ENCODE measurements at regions not wholly inside any gene's neighbourhood (a gene's known extent, or its start where the extent isn't known, plus 50 kb on each side); places are given as distances from the start of the nearest gene placed in this dataset.
"Not testable (repeated sequence)": the region's sequence is repeated elsewhere in the genome, so short reads cannot be mapped to it uniquely, and the experiment has no call there.

DNA sequence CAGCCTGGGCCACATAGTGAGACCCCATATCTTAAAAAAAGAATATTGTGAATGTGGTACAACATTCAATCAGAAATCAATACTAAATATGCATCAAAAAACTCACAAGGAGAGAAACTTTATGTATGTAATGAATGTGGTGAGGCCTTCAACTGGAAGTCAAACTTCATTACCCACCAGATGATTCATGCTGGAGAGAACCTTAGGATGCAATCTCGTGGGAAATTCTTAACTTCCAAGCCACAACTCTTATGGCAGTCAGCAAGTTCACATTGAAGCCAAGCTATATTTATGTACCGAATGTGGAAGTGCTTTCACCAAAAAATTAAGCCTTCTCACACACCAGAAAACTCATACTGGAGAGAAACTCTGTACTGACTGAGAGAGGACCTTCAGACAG is 84.5 kb upstream of the UXT start:
- ChIA-PET POLR2A (ENCODE audit: low non-redundant PET) (no interaction called here), CTCF (no interaction called here)
- H3K36me3 ChIP-seq (ENCODE audit: insufficient read depth, low read length, poor library complexity, severe bottlenecking): no peaks in the 10 kb centered on the region
- no peak overlapping the region for H3K27ac ChIP-seq (ENCODE audit: low read depth, low read length, poor library complexity, severe bottlenecking)
- no peak for DNase-seq (ENCODE audit: low spot score)
- no peaks in the 10 kb centered on the region for H3K27me3 ChIP-seq (replicated peaks; ENCODE audit: insufficient read depth, low read depth, low read length, poor library complexity)
- H3K9me3 ChIP-seq (ENCODE audit: low read depth, low read length, poor library complexity, severe bottlenecking): no peaks in the 10 kb centered on the region
- intact Hi-C loops (cut with micrococcal nuclease; ENCODE audit: unreplicated experiment): no loop called here
- peaks cover 4% of the 10 kb centered on the region for H3K4me1 ChIP-seq (ENCODE audit: insufficient read depth, low read length, poor library complexity, severe bottlenecking)
- TF ChIP-seq EZH2 (IDR thresholded peaks at IDR 0.05; ENCODE audit: borderline replicate concordance, low read depth, low read length, poor library complexity, severe bottlenecking): no peak
- TF ChIP-seq, protein P1, sequence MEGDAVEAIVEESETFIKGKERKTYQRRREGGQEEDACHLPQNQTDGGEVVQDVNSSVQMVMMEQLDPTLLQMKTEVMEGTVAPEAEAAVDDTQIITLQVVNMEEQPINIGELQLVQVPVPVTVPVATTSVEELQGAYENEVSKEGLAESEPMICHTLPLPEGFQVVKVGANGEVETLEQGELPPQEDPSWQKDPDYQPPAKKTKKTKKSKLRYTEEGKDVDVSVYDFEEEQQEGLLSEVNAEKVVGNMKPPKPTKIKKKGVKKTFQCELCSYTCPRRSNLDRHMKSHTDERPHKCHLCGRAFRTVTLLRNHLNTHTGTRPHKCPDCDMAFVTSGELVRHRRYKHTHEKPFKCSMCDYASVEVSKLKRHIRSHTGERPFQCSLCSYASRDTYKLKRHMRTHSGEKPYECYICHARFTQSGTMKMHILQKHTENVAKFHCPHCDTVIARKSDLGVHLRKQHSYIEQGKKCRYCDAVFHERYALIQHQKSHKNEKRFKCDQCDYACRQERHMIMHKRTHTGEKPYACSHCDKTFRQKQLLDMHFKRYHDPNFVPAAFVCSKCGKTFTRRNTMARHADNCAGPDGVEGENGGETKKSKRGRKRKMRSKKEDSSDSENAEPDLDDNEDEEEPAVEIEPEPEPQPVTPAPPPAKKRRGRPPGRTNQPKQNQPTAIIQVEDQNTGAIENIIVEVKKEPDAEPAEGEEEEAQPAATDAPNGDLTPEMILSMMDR (conservative IDR thresholded peaks at IDR 0.05; ENCODE audit: low read depth, low read length): no peak
- no TSS peak for BruUV-seq (replicated peaks)
- H3K4me3 ChIP-seq (ENCODE audit: low read depth, low read length, poor library complexity, severe bottlenecking): no peak overlapping the region

DNA sequence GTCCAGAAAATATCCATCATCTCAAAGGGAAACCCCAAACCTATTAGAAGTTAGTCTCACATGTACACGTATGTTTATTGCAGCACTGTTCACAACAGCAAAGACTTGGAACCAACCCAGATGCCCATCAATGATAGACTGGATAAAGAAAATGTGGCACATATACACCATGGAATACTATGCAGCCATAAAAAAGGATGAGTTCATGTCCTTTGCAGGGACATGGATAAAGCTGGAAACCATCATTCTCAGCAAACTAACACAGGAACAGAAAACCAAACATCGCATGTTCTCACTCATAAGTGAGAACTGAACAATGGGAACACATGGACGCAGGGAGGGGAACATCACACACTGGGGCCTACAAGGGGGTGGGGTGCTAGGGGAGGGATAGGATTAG is 79.9 kb upstream of the UXT start:
- CTCF ChIA-PET; H3K4me3 ChIP-seq (ENCODE audit: low read depth, low read length, poor library complexity, severe bottlenecking); POLR2A ChIA-PET (ENCODE audit: low non-redundant PET); H3K4me1 ChIP-seq (ENCODE audit: insufficient read depth, low read length, poor library complexity, severe bottlenecking); DNase-seq (ENCODE audit: low spot score); BruUV-seq (replicated peaks); H3K9me3 ChIP-seq (ENCODE audit: low read depth, low read length, poor library complexity, severe bottlenecking); H3K36me3 ChIP-seq (ENCODE audit: insufficient read depth, low read length, poor library complexity, severe bottlenecking); H3K27ac ChIP-seq (ENCODE audit: low read depth, low read length, poor library complexity, severe bottlenecking); H3K27me3 ChIP-seq (replicated peaks; ENCODE audit: insufficient read depth, low read depth, low read length, poor library complexity); intact Hi-C loops (cut with micrococcal nuclease; ENCODE audit: unreplicated experiment): not testable (repeated sequence)

DNA sequence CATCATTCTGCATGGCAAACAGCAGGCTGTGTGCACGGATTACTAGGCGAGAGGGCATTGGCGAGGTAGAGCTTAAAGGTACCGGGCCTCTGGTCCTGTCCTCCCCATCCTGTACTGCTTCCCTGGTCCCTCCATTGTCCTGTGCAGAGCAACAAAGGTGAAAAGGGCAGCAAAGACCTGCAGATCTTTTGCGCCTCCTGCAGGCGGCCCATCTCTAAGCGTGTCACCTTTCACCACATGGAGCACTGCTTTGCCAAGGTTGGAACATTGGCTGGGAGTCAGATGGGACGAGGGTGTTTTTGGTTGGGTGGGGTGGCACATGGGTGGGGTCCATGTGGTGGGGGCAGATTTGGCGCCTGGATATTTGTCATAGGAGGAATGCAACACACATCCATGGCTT is 64.7 kb upstream of the UXT start:
- no peak for DNase-seq (ENCODE audit: low spot score)
- BruUV-seq (replicated peaks): no TSS peak
- POLR2A ChIA-PET (ENCODE audit: low non-redundant PET): no interaction called here
- no peak for TF ChIP-seq EZH2 (IDR thresholded peaks at IDR 0.05; ENCODE audit: borderline replicate concordance, low read depth, low read length, poor library complexity, severe bottlenecking)
- TF ChIP-seq, protein P1 (conservative IDR thresholded peaks at IDR 0.05; ENCODE audit: low read depth, low read length): 0 out of 2 replicates have a peak, but pooled peaks have one; percentile 10
- no peak overlapping the region for H3K27ac ChIP-seq (ENCODE audit: low read depth, low read length, poor library complexity, severe bottlenecking)
- H3K36me3 ChIP-seq (ENCODE audit: insufficient read depth, low read length, poor library complexity, severe bottlenecking): no peaks in the 10 kb centered on the region
- intact Hi-C loops (cut with micrococcal nuclease; ENCODE audit: unreplicated experiment): no loop called here
- no peaks in the 10 kb centered on the region for H3K27me3 ChIP-seq (replicated peaks; ENCODE audit: insufficient read depth, low read depth, low read length, poor library complexity)
- no peaks in the 10 kb centered on the region for H3K4me1 ChIP-seq (ENCODE audit: insufficient read depth, low read length, poor library complexity, severe bottlenecking)
- H3K4me3 ChIP-seq (ENCODE audit: low read depth, low read length, poor library complexity, severe bottlenecking): no peak overlapping the region
- CTCF ChIA-PET: no interaction called here
- no peaks in the 10 kb centered on the region for H3K9me3 ChIP-seq (ENCODE audit: low read depth, low read length, poor library complexity, severe bottlenecking)

DNA sequence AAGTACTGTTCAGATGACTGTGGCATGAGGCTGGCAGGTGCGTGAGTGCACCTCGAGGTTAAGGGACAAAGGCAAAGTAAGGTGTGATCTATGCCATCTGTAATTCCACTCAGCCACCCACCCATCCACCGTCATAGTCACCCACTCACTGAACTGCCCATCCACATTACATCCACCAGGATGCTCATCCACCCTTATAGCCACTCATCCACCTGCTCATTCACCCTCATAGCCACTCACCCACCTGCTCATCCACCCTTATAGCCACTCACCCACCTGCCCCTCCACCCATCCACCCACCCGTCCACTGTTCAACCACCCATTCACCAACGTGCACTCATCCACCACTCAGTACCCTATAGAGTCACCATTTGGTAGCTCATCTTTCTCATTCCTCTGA is 64.1 kb upstream of the UXT start:
- Histone ChIP-seq H3K36me3 (ENCODE audit: insufficient read depth, low read length, poor library complexity, severe bottlenecking) (no peaks in the 10 kb centered on the region), H3K27ac (ENCODE audit: low read depth, low read length, poor library complexity, severe bottlenecking) (no peak overlapping the region), H3K9me3 (ENCODE audit: low read depth, low read length, poor library complexity, severe bottlenecking) (no peaks in the 10 kb centered on the region), H3K4me3 (ENCODE audit: low read depth, low read length, poor library complexity, severe bottlenecking) (no peak overlapping the region), H3K4me1 (ENCODE audit: insufficient read depth, low read length, poor library complexity, severe bottlenecking) (no peaks in the 10 kb centered on the region), H3K27me3 (replicated peaks; ENCODE audit: insufficient read depth, low read depth, low read length, poor library complexity) (no peaks in the 10 kb centered on the region)
- intact Hi-C loops (cut with micrococcal nuclease; ENCODE audit: unreplicated experiment): no loop called here
- no TSS peak for BruUV-seq (replicated peaks)
- POLR2A ChIA-PET (ENCODE audit: low non-redundant PET): no interaction called here
- no peak for DNase-seq (ENCODE audit: low spot score)
- TF ChIP-seq EZH2 (IDR thresholded peaks at IDR 0.05; ENCODE audit: borderline replicate concordance, low read depth, low read length, poor library complexity, severe bottlenecking): no peak
- TF ChIP-seq, protein P1 (conservative IDR thresholded peaks at IDR 0.05; ENCODE audit: low read depth, low read length): no peak
- CTCF ChIA-PET: no interaction called here
